Vagina (tissue), 2 donors: ENCODE measurements at regions not wholly inside any gene's neighbourhood (a gene's known extent, or its start where the extent isn't known, plus 50 kb on each side); places are given as distances from the start of the nearest gene placed in this dataset.

ENCODE experiments used
- CTCF ChIP-seq, 3 experiments: fragments of 450-650 bp in 2 of 3; fragments of 200-600 bp in 1 of 3; sonication (generic) in 1 of 3; IDR thresholded peaks; one replicate each; pipeline ENCODE4 v1.5.1; 2017 to 2019; ENCODE audit warnings: antibody characterized with exemption in 3 of 3, mild to moderate bottlenecking in 2 of 3, moderate library complexity in 2 of 3
- POLR2A ChIP-seq, 2 donors: fragments of 450-650 bp; IDR thresholded peaks; one replicate each; pipeline ENCODE4 v1.6.1; 2017; ENCODE audit warnings: antibody characterized with exemption in 2 of 2, mild to moderate bottlenecking in 2 of 2, moderate library complexity in 2 of 2

GRCh38 chr10:112053895-112054294 lies 129.7 kb downstream of the GPAM start:
- no peak for TF ChIP-seq CTCF (IDR thresholded peaks at IDR 0.05)
- TF ChIP-seq POLR2A (IDR thresholded peaks at IDR 0.05): no peak
